Coronary artery (tissue), 2 donors: ENCODE measurements at regions not wholly inside any gene's neighbourhood (a gene's known extent, or its start where the extent isn't known, plus 50 kb on each side); places are given as distances from the start of the nearest gene placed in this dataset.

Experiments
- DNase-seq: peaks from one replicate; pipeline ENCODE4 v3.0.0-alpha.2; 2017; ENCODE audit warnings: low spot score
- H3K27ac ChIP-seq, 2 donors: fragments of 200-600 bp; sonication (generic); one replicate each; pipeline ENCODE4 v1.5.1; 2016 to 2019
- H3K4me3 ChIP-seq: fragments of 200-600 bp; sonication (generic); 2 replicates; pipeline ENCODE4 v1.5.1; 2016; ENCODE audit warnings: mild to moderate bottlenecking, moderate library complexity
- CTCF ChIP-seq: fragments of 200-600 bp; sonication (generic); IDR thresholded peaks from one replicate; pipeline ENCODE4 v1.5.1; 2019; ENCODE audit warnings: antibody characterized with exemption

GRCh38 chr4:144384408-144384807 lies 243.9 kb upstream of the GYPA start:
- no peak for DNase-seq
- Histone ChIP-seq H3K4me3 (no peak overlapping the region), H3K27ac (no peak overlapping the region)
- no peak for TF ChIP-seq CTCF

- H3K4me3 ChIP-seq = no peak overlapping the region
- TF ChIP-seq CTCF = no peak
- no peak overlapping the region for H3K27ac ChIP-seq
- no peak for DNase-seq
Observed at GRCh38 chr4:144399927-144400326, 246.0 kb upstream of the HHIP start.

DNA sequence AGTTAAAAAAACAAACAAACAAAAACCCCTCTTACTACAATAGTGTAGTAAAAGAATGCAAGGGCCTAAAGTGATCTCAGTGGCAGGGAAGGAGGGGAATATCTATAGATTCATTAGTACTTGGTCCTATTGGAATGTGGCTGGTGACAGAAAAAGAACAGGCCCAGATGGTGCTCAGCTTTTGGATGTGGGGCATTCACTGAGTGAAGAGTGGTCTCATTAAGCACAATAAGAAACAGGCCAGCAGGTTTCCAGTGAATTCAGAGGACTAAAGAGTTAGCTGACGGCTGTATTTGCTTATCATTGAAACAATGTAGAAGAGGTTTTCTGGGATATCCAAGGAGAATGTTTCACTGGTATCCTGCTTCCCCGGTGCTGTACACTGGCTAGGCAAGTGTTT lies 243.8 kb upstream of the HHIP start:
- no peak overlapping the region for H3K27ac ChIP-seq
- no peak for TF ChIP-seq CTCF
- DNase-seq = no peak
- H3K4me3 ChIP-seq = no peak overlapping the region

DNA sequence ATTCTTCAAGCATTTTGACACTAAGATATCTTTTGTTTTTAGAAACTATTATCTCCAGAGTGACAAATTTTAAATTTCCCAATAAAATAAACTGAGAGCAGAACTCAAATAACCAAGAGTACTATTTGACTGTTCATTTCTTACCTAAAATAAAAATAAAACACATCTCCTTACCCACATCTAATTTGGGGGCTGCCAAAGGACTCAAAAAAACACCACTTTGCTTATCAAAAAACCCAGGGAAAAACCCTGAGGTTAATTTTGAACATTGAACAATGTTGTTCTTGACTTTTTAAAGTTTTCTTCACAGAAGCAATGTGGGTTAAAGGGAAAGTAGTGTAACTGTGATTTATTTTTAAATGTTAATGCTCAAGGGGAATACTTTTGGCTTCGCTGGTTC lies 243.0 kb upstream of the HHIP start:
- no peak for DNase-seq
- Histone ChIP-seq H3K4me3 (no peak overlapping the region), H3K27ac (no peak overlapping the region)
- no peak for TF ChIP-seq CTCF

GRCh38 chr4:144403893-144404292 lies 242.1 kb upstream of the HHIP start:
- Histone ChIP-seq H3K27ac (no peak overlapping the region), H3K4me3 (no peak overlapping the region)
- no peak for DNase-seq
- no peak for TF ChIP-seq CTCF

GRCh38 chr4:144409525-144409924 lies 236.4 kb upstream of the HHIP start:
- Histone ChIP-seq H3K4me3 (no peak overlapping the region), H3K27ac (no peak overlapping the region)
- DNase-seq = no peak
- no peak for TF ChIP-seq CTCF

GRCh38 chr4:144410230-144410783 lies 235.6 kb upstream of the HHIP start:
- TF ChIP-seq CTCF = no peak
- no peak overlapping the region for H3K27ac ChIP-seq

More at GRCh38 chr4:144410230-144410783, 235.6 kb upstream of the HHIP start:
- no peak for DNase-seq
- no peak overlapping the region for H3K4me3 ChIP-seq
